RCC 7860 (cell line): ENCODE measurements at regions not wholly inside any gene's neighbourhood (a gene's known extent, or its start where the extent isn't known, plus 50 kb on each side); places are given as distances from the start of the nearest gene placed in this dataset.
"Not testable (repeated sequence)": the region's sequence is repeated elsewhere in the genome, so short reads cannot be mapped to it uniquely, and the experiment has no call there.

Experiments used
- DNase-seq: peaks from one replicate; pipeline ENCODE4 v3.0.0-alpha.2; 2015; ENCODE audit warnings: low spot score
- FAIRE-seq: peaks from 2 replicates; lab custom pipeline; 2012; peaks lifted over from hg19 to GRCh38; lab: Jason Lieb, UNC

GRCh38 chr2:17206771-17207170 is 311.5 kb downstream of the RAD51AP2 start:
- FAIRE-seq (no peak), DNase-seq (no peak)

GRCh38 chr2:17204214-17204613 is 314.0 kb downstream of the RAD51AP2 start:
- not testable (repeated sequence) for DNase-seq, FAIRE-seq

DNA sequence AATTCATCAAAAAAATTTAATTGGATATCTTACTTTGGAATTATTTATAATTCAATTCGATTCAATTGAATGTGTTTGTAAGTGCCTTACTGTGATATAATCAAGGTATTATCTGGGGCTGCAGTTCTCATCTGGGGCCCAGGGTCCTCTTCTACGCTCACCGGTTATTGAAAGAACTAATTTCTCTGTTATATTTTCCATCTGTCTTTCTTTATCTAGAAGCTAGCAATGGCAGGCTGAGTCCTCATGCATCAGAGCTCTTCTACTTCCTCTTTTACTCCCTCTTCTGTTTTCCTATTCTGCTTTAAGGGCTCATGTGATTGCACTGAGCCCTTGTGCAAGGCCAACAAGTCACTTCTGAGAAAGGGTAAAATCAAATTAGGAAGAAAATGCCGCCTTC is 315.6 kb downstream of the RAD51AP2 start:
- FAIRE-seq, DNase-seq: not testable (repeated sequence)

GRCh38 chr2:17199741-17200140 is 318.5 kb downstream of the RAD51AP2 start:
- DNase-seq: no peak
- FAIRE-seq: no peak

DNA sequence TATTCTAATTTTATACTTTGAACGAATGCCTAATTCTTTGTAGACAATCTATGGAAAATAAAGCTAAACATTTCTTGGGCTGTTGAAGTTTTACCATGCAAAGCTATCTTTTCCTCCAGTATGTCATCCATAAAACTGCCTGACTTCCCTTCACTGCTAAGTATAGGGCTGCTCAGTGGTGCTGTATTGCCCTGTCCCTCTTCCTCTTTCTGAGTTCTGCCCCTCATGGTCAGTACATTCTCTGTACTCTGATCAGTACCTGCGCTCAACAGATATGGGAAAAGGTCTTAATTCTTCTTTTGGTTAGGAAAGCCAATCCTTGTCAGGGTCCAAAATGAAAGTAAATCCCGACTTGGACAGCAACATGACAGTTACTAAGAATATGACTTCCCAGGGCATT is 321.9 kb downstream of the RAD51AP2 start:
- no peak for FAIRE-seq
- DNase-seq: no peak

- DNase-seq: no peak
- no peak for FAIRE-seq
Measured at GRCh38 chr2:17195016-17195415, 323.2 kb downstream of the RAD51AP2 start.

- DNase-seq (no peak), FAIRE-seq (no peak)
Measured at GRCh38 chr2:17194083-17194482, 324.2 kb downstream of the RAD51AP2 start.

DNA sequence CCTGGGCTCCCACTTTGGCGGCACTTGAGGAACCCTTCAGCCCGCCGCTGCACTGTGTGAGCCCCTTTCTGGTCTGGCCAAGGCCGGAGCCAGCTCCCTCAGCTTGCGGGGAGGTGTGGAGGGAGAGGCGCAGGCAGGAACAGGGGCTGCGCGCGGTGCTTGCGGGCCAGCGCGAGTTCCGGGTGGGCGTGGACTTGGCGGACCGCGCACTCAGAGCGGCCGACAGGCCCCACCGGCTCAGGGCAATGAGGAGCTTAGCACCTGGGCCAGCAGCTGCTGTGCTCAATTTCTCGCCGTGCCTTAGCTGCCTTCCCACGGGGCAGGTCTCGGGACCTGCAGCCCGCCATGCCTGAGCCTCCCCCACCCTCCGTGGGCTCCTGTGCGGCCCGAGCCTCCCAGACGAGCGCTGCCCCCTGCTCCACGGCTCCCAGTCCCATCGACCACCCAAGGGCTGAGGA is 324.8 kb downstream of the RAD51AP2 start:
- DNase-seq, FAIRE-seq: not testable (repeated sequence)

GRCh38 chr2:17191223-17191622 is 327.0 kb downstream of the RAD51AP2 start:
- DNase-seq (no peak), FAIRE-seq (no peak)

DNA sequence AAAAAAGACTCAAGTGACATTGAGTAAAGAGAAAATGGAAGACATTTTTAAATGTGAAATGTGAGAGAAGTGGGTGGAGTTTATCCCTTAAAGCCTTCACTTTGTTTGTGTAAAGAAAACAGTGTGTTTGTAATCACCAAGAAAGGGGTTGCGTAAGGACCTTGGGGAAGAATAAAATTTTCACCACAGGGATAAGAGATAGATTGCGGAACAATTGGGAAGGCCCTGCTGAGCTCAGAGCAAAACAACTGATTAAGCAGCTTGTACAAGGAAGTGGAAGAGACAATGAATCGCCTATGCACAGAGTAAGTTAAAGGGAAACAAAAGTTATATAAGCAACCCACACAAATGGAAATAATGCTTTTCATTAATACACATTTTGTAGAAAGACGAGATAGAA is 327.7 kb downstream of the RAD51AP2 start:
- no peak for FAIRE-seq

DNA sequence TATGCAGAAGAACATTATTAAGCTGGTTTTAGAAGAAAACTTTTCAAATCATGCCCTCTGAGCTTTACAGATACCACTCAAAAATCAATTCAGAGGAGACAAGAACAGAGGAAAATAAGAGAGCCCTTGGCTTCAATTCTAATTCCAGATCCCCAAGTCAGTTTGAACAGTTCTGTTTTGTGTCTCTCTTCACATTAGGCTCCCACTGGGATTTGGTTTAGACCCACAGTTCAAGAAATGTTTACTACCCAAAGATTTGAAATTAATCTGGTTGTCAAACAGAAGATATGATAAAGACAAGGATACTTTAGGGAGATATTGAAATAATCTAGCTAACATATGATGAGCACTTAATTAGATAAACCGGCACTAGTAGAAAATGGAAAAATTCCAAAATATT is 329.5 kb downstream of the RAD51AP2 start:
- DNase-seq: no peak
- no peak for FAIRE-seq

More for the DNA sequence above, 327.7 kb downstream of the RAD51AP2 start:
- DNase-seq: no peak

DNA sequence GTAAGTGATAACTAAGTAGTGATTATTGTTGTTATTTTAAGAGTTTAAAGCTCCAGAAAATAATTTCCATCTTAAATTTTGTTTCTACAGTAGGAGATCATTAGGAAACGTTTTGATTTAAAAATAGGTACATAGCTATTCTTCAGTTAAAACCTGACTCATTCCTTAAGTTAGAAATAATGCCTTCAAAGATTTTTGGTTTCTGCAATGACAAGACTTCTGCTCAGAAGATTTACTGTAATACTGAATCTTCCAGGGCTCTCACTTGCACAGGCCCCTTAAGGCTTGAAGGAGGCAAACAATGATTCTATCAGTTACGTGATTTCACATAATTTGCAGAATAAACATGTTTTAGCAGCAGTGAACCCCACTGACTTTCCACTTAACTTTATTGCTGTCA is 333.7 kb downstream of the RAD51AP2 start:
- DNase-seq (no peak), FAIRE-seq (no peak)

DNA sequence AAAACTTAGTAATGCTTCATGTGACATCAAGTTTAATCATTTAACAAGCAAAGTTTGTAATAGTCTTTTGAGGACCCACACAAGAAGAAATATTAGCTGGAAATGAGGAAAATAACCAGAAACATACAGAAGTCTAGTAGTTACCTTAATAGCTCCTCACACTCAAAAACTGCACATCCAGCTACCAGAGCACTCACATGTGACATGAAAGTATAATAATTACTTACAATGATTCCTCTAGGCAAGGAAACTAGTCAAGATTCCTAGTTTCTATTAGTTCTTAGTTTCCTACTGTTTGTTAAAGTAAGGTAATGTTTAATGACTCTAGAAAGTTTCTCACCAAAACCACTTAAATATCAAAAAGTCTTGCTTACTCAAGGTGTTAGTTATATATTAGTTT is 335.8 kb downstream of the RAD51AP2 start:
- no peak for FAIRE-seq

GRCh38 chr2:17181051-17181752 is 337.0 kb downstream of the RAD51AP2 start:
- DNase-seq (no peak), FAIRE-seq (no peak)

More for the DNA sequence above, 335.8 kb downstream of the RAD51AP2 start:
- no peak for DNase-seq

DNA sequence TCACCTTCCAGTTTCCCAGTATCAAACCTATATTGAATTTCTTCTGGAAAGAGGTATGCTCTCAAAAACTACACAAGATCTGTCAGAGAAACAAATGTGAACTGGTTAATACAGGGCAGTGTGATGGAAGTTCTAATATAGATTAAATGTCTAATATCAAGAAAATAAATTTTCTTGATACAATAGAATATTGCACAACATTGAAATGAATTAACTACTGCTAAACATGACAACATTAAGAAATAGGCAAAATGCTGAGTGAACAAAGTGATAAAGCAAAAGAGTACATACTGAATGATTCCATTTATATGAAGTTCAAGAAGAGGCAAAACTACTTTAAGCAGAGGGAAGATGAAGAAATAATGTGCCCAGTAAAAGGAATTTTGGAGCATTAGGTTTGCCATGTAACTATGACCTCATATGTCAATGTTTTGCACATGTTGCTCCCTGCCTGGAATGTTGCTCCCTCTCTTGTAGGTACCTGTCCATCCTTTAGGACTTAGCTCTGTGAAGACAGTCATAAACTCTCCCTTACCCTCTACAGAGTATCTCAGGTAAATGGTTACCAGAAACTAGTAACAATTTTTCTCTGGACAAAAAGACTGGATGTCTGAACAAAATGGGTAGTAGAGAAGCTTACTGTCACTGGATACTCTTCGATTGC is 339.0 kb downstream of the RAD51AP2 start:
- FAIRE-seq: no peak

DNA sequence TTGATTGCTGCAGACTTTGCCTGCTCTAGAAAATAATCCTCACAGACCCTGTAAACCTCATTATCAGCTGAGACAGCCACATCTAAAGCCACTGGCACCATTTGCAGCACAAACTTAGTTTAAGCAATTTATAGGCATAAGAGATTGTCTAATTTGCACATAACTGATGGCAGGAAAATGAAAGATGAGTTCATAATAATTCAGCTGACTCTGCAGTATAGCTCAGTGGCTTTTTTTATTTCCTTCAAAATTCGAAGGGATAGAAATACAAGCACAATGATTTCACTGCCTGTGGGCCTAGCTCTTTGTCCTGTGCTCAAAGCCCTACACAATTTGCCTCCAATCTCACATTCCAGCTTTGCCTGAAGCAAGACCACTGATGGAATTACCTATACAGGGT is 341.2 kb downstream of the RAD51AP2 start:
- FAIRE-seq (no peak), DNase-seq (no peak)

More for the DNA sequence above, 339.0 kb downstream of the RAD51AP2 start:
- DNase-seq: no peak

GRCh38 chr2:17171446-17172049 is 346.7 kb downstream of the RAD51AP2 start:
- DNase-seq: no peak
- no peak for FAIRE-seq

- FAIRE-seq (no peak), DNase-seq (no peak)
Measured at GRCh38 chr2:17166506-17166905, 351.7 kb downstream of the RAD51AP2 start.

GRCh38 chr2:17164550-17164949 is 353.7 kb downstream of the RAD51AP2 start:
- DNase-seq: no peak
- no peak for FAIRE-seq

- DNase-seq (no peak), FAIRE-seq (no peak)
Measured at GRCh38 chr2:17163638-17164037, 354.6 kb downstream of the RAD51AP2 start.

- FAIRE-seq: no peak
Measured at GRCh38 chr2:17162713-17163112, 355.5 kb downstream of the RAD51AP2 start.

GRCh38 chr2:17160594-17160993 is 357.6 kb downstream of the RAD51AP2 start:
- DNase-seq (no peak), FAIRE-seq (no peak)

More at GRCh38 chr2:17162713-17163112, 355.5 kb downstream of the RAD51AP2 start:
- DNase-seq: no peak
